B cell (primary cell): ENCODE measurements at regions not wholly inside any gene's neighbourhood (a gene's known extent, or its start where the extent isn't known, plus 50 kb on each side); places are given as distances from the start of the nearest gene placed in this dataset.

Experiments used
- ATAC-seq: fragments of 200-7000 bp; cut with Tn5 transposase; one replicate; pipeline ENCODE4 v1.10.0; 2021; ENCODE audit warnings: low read depth, mild to moderate bottlenecking, moderate number of reproducible peaks, moderate library complexity
- CTCF ChIA-PET: fragments of 350-600 bp; sonication (Branson Sonifier 250); formaldehyde crosslinking; loops from one replicate; lab custom pipeline; 2021; ENCODE audit warnings: antibody characterized with exemption, inconsistent platforms; lab: Charles Lee
- POLR2A ChIA-PET: fragments of 350-600 bp; sonication (Branson Sonifier 250); formaldehyde crosslinking; loops from one replicate; lab custom pipeline; 2021; ENCODE audit warnings: antibody characterized with exemption; lab: Charles Lee
- DNase-seq: peaks from one replicate; pipeline ENCODE4 v3.0.0; 2013
- H2AFZ ChIP-seq: 2 replicates; pipeline ENCODE4 v1.6.1; 2012; ENCODE audit warnings: mild to moderate bottlenecking, low read depth, low read length; ENCODE audit not compliant: insufficient read depth, poor library complexity, severe bottlenecking
- H3K27ac ChIP-seq, 2 donors: 1 replicate in 1 of 2; 2 replicates in 1 of 2; pipeline ENCODE4 v1.5.1; 2012 to 2013; ENCODE audit warnings: low read length in 2 of 2, mild to moderate bottlenecking in 2 of 2, moderate library complexity in 1 of 2
- H3K27me3 ChIP-seq, 4 experiments: fragments of 200-600 bp in 1 of 4; sonication (generic) in 1 of 4; replicated peaks in 1 of 4; 1 replicate in 2 of 4; 2 replicates in 2 of 4; pipeline versions ENCODE4 v1.6.1 to v1.7.0; 2013 to 2016; ENCODE audit warnings: low read length in 3 of 4, mild to moderate bottlenecking in 2 of 4, mixed read lengths in 1 of 4, moderate library complexity in 1 of 4; ENCODE audit not compliant: insufficient read depth in 4 of 4, control insufficient read depth in 3 of 4; ENCODE audit errors: control extremely low read depth in 1 of 4
- H3K36me3 ChIP-seq, 2 experiments: replicated peaks in 1 of 2; 1 replicate in 1 of 2; 2 replicates in 1 of 2; pipeline versions ENCODE4 v1.6.1 to v1.7.1; 2013; ENCODE audit warnings: low read length in 1 of 2; ENCODE audit not compliant: insufficient read depth in 2 of 2, control insufficient read depth in 1 of 2; ENCODE audit errors: control extremely low read depth in 1 of 2, extremely low read depth in 1 of 2
- H3K4me1 ChIP-seq, 2 donors: fragments of 200-600 bp in 1 of 2; sonication (generic) in 1 of 2; 1 replicate in 1 of 2; 2 replicates in 1 of 2; pipeline versions ENCODE4 v1.5.1 to v1.6.1; 2013 to 2017; ENCODE audit warnings: low read length in 2 of 2; ENCODE audit not compliant: control insufficient read depth in 2 of 2, insufficient read depth in 2 of 2
- H3K4me2 ChIP-seq: replicated peaks from 2 replicates; pipeline ENCODE3; 2012; ENCODE audit warnings: mild to moderate bottlenecking, low read depth, low read length; ENCODE audit not compliant: poor library complexity, severe bottlenecking
- H3K4me3 ChIP-seq, 5 experiments: fragments of 200-600 bp in 1 of 5; sonication (generic) in 1 of 5; 1 replicate in 3 of 5; 2 replicates in 2 of 5; pipeline versions ENCODE4 v1.5.1 to v1.7.0; 2011 to 2016; ENCODE audit warnings: low read length in 4 of 5, mild to moderate bottlenecking in 4 of 5, low read depth in 2 of 5, control low read depth in 1 of 5, moderate library complexity in 1 of 5; ENCODE audit not compliant: insufficient read depth in 1 of 5; ENCODE audit errors: control extremely low read depth in 1 of 5, extremely low read depth in 1 of 5
- H3K79me2 ChIP-seq: fragments of 200-600 bp; sonication (generic); one replicate; pipeline ENCODE4 v1.6.0; 2016; ENCODE audit warnings: low read length; ENCODE audit not compliant: control insufficient read depth, insufficient read depth
- H3K9ac ChIP-seq: fragments of 200-600 bp; sonication (generic); 2 replicates; pipeline ENCODE4 v1.6.1; 2017; ENCODE audit warnings: mild to moderate bottlenecking, low read length, moderate library complexity
- H3K9me3 ChIP-seq, 3 donors: one replicate each; pipeline versions ENCODE4 v1.6.1 to v1.7.1; 2013; ENCODE audit warnings: low read length in 2 of 3; ENCODE audit not compliant: control insufficient read depth in 2 of 3, insufficient read depth in 1 of 3; ENCODE audit errors: control extremely low read depth in 1 of 3
- H4K20me1 ChIP-seq: 2 replicates; pipeline ENCODE4 v1.6.0; 2012; ENCODE audit warnings: mild to moderate bottlenecking, low read length; ENCODE audit not compliant: insufficient read depth, control insufficient read depth, poor library complexity, severe bottlenecking
- H3K27ac Mint-ChIP-seq: one replicate; pipeline ENCODE4 v1.8.0; 2021; ENCODE audit warnings: mixed read lengths
- H3K27me3 Mint-ChIP-seq: one replicate; pipeline ENCODE4 v1.8.0; 2021; ENCODE audit warnings: mixed read lengths
- H3K4me1 Mint-ChIP-seq: one replicate; pipeline ENCODE4 v1.8.0; 2021; ENCODE audit warnings: mixed read lengths
- H3K4me3 Mint-ChIP-seq: one replicate; pipeline ENCODE4 v1.8.0; 2021; ENCODE audit warnings: mixed read lengths
- H3K9me3 Mint-ChIP-seq: one replicate; pipeline ENCODE4 v1.8.0; 2022; ENCODE audit warnings: mixed read lengths; ENCODE audit not compliant: insufficient read depth
- EZH2 ChIP-seq: IDR thresholded peaks from 2 replicates; pipeline ENCODE4 v1.6.1; 2012; ENCODE audit warnings: borderline replicate concordance, low read depth, mild to moderate bottlenecking, moderate library complexity, low read length; ENCODE audit not compliant: insufficient read depth, poor library complexity, severe bottlenecking
- WGBS: methylation state at CpG from one replicate; pipeline ENCODE4 v1.1.5; 2013; ENCODE audit warnings: missing lambda C conversion rate; ENCODE audit not compliant: insufficient coverage; 5-methylcytosine and 5-hydroxymethylcytosine counted together
- intact Hi-C: fragments of 100-400 bp; cut with micrococcal nuclease; formaldehyde crosslinking; loops from one replicate; pipeline ENCODE4 v1.10.0; 2022
- TF ChIP-seq, protein P1 (sequence below): fragments of 200-600 bp; IDR thresholded peaks from one replicate; pipeline ENCODE4 v1.8.0; 2022; ENCODE audit warnings: antibody characterized with exemption, mild to moderate bottlenecking

GRCh38 chr14:82724316-82724715, 1190.7 kb upstream of the SEL1L start:
- DNase-seq (no peak), ATAC-seq (no peak)
- H3K27ac ChIP-seq: no peak overlapping the region
- no peak for TF ChIP-seq EZH2
- TF ChIP-seq, protein P1, sequence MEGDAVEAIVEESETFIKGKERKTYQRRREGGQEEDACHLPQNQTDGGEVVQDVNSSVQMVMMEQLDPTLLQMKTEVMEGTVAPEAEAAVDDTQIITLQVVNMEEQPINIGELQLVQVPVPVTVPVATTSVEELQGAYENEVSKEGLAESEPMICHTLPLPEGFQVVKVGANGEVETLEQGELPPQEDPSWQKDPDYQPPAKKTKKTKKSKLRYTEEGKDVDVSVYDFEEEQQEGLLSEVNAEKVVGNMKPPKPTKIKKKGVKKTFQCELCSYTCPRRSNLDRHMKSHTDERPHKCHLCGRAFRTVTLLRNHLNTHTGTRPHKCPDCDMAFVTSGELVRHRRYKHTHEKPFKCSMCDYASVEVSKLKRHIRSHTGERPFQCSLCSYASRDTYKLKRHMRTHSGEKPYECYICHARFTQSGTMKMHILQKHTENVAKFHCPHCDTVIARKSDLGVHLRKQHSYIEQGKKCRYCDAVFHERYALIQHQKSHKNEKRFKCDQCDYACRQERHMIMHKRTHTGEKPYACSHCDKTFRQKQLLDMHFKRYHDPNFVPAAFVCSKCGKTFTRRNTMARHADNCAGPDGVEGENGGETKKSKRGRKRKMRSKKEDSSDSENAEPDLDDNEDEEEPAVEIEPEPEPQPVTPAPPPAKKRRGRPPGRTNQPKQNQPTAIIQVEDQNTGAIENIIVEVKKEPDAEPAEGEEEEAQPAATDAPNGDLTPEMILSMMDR: no peak
- H3K9me3 ChIP-seq: peaks cover 0 to 2% (median 0%) of the 10 kb centered on the region in 3 donors
- no peak overlapping the region for H3K4me2 ChIP-seq
- H3K4me1 ChIP-seq: no peaks in the 10 kb centered on the region
- no peaks in the 10 kb centered on the region for H3K36me3 ChIP-seq
- H4K20me1 ChIP-seq: no peaks in the 10 kb centered on the region
- no CpG with 5 or more reads among the region's 2 CpGs for WGBS
- POLR2A ChIA-PET: no interaction called here
- no peaks in the 10 kb centered on the region for H3K27me3 Mint-ChIP-seq
- H3K4me3 ChIP-seq: no peak overlapping the region
- no peaks in the 10 kb centered on the region for H3K27me3 ChIP-seq
- H3K4me3 Mint-ChIP-seq: no peak overlapping the region
- CTCF ChIA-PET: no interaction called here
- H3K9me3 Mint-ChIP-seq: peaks cover 9% of the 10 kb centered on the region
- H2AFZ ChIP-seq: no peak overlapping the region
- H3K27ac Mint-ChIP-seq: no peak overlapping the region
- no peak overlapping the region for H3K9ac ChIP-seq
- intact Hi-C loops: no loop called here
- H3K79me2 ChIP-seq: no peaks in the 10 kb centered on the region
- H3K4me1 Mint-ChIP-seq: no peaks in the 10 kb centered on the region

DNA sequence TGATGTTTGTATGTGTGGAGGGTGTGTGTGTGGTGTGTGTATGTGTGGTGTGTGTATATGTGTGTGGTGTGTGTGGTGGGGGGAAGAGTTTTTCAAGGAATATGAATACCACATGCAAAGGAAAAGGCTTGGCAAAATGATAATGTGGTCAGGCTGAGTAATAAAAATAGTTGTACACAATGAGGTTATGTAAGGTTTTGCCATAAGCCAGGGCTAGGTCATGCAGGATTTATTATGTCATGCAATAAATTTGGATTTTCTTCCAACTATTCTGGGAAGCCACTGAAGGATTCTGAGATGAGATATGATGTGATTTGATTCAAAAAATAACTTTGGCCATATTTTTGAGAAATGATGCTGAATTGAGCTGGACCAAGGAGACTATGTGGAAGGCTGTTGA, 1191.6 kb upstream of the SEL1L start:
- no peak for DNase-seq
- CTCF ChIA-PET: no interaction called here
- no peak overlapping the region for H3K27ac Mint-ChIP-seq
- H2AFZ ChIP-seq: no peak overlapping the region
- peaks cover 12% of the 10 kb centered on the region for H3K9me3 Mint-ChIP-seq
- TF ChIP-seq, protein P1: no peak
- TF ChIP-seq EZH2: no peak
- H3K9me3 ChIP-seq: peaks cover 0 to 2% (median 0%) of the 10 kb centered on the region in 3 donors
- H3K27me3 Mint-ChIP-seq: no peaks in the 10 kb centered on the region
- H3K4me3 Mint-ChIP-seq: no peak overlapping the region
- no peaks in the 10 kb centered on the region for H3K27me3 ChIP-seq
- no peak overlapping the region for H3K27ac ChIP-seq
- intact Hi-C loops: no loop called here
- H3K4me1 ChIP-seq: no peaks in the 10 kb centered on the region
- no peak overlapping the region for H3K9ac ChIP-seq
- H3K79me2 ChIP-seq: no peaks in the 10 kb centered on the region
- no peak overlapping the region for H3K4me3 ChIP-seq
- no peaks in the 10 kb centered on the region for H3K4me1 Mint-ChIP-seq
- ATAC-seq: no peak
- no peaks in the 10 kb centered on the region for H4K20me1 ChIP-seq
- H3K36me3 ChIP-seq: no peaks in the 10 kb centered on the region
- POLR2A ChIA-PET: no interaction called here
- H3K4me2 ChIP-seq: no peak overlapping the region
